ENCODE measurements at regions not wholly inside any gene's neighbourhood (a gene's known extent, or its start where the extent isn't known, plus 50 kb on each side); places are given as distances from the start of the nearest gene placed in this dataset.

DNA sequence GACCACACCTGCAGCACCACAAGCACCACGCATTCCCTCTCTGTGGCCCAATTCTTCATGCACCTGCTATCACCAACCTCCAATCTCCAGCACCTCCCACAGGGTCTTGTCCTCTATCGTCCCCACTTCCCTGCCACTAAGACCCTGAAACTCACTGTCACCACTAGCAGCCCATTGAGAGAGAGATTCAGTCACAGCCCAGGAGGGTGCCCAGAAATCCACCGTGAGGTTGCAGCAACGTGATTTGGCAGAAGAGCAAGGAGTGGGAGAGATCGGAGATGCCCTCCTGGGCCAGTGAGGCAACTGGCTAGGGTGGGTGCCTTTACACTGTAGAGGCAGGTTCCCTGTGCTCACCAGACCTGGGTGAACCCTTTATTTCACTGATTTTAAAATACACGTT, 90.1 kb downstream of the ANKRD60 start:
- no peak for TF ChIP-seq RFX5 (IDR thresholded peaks at IDR 0.05)
- no peak for TF ChIP-seq PHF8 (IDR thresholded peaks at IDR 0.05; ENCODE audit: borderline replicate concordance, low read depth)
- TF ChIP-seq JUN (IDR thresholded peaks at IDR 0.05): no peak
- no peak for TF ChIP-seq FOSB (CRISPR knock-in tag; IDR thresholded peaks at IDR 0.05)
- TF ChIP-seq, protein P1, sequence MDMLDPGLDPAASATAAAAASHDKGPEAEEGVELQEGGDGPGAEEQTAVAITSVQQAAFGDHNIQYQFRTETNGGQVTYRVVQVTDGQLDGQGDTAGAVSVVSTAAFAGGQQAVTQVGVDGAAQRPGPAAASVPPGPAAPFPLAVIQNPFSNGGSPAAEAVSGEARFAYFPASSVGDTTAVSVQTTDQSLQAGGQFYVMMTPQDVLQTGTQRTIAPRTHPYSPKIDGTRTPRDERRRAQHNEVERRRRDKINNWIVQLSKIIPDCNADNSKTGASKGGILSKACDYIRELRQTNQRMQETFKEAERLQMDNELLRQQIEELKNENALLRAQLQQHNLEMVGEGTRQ (IDR thresholded peaks at IDR 0.05): no peak
- no peak for TF ChIP-seq TP53 (CRISPR knock-in tag; IDR thresholded peaks at IDR 0.05)
- no peak for TF ChIP-seq ZSCAN20 (CRISPR knock-in tag; IDR thresholded peaks at IDR 0.05)
- no peak for TF ChIP-seq JUNB (IDR thresholded peaks at IDR 0.05)
- TF ChIP-seq, protein P2, sequence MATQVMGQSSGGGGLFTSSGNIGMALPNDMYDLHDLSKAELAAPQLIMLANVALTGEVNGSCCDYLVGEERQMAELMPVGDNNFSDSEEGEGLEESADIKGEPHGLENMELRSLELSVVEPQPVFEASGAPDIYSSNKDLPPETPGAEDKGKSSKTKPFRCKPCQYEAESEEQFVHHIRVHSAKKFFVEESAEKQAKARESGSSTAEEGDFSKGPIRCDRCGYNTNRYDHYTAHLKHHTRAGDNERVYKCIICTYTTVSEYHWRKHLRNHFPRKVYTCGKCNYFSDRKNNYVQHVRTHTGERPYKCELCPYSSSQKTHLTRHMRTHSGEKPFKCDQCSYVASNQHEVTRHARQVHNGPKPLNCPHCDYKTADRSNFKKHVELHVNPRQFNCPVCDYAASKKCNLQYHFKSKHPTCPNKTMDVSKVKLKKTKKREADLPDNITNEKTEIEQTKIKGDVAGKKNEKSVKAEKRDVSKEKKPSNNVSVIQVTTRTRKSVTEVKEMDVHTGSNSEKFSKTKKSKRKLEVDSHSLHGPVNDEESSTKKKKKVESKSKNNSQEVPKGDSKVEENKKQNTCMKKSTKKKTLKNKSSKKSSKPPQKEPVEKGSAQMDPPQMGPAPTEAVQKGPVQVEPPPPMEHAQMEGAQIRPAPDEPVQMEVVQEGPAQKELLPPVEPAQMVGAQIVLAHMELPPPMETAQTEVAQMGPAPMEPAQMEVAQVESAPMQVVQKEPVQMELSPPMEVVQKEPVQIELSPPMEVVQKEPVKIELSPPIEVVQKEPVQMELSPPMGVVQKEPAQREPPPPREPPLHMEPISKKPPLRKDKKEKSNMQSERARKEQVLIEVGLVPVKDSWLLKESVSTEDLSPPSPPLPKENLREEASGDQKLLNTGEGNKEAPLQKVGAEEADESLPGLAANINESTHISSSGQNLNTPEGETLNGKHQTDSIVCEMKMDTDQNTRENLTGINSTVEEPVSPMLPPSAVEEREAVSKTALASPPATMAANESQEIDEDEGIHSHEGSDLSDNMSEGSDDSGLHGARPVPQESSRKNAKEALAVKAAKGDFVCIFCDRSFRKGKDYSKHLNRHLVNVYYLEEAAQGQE (IDR thresholded peaks at IDR 0.05): no peak
- no peak for TF ChIP-seq KDM1A (IDR thresholded peaks at IDR 0.05; ENCODE audit: low read depth)
- TF ChIP-seq NR3C1 (IDR thresholded peaks at IDR 0.05): no peak
- TF ChIP-seq MAFK (IDR thresholded peaks at IDR 0.05; ENCODE audit: partially characterized antibody): no peak
- no peak for TF ChIP-seq EP300 (IDR thresholded peaks at IDR 0.05)
- ChIA-PET CTCF (no interaction called here), POLR2A (no interaction called here)
- ATAC-seq (no peak), FAIRE-seq (no peak), DNase-seq (ENCODE audit: low read depth in 1 of 2, low spot score in 1 of 2) (no peak)
- H3K4me2 ChIP-seq: no peak overlapping the region
- WGBS (ENCODE audit: missing lambda C conversion rate): 35% methylated on average over 3 of the region's 6 CpGs
- no peak overlapping the region for H3K27ac ChIP-seq
- H3K4me3 ChIP-seq: no peak overlapping the region
- no peaks in the 10 kb centered on the region for H3K9me3 ChIP-seq
- peaks cover 13% of the 10 kb centered on the region; the same call in 2 of the 3 replicates for H3K4me1 ChIP-seq

DNA sequence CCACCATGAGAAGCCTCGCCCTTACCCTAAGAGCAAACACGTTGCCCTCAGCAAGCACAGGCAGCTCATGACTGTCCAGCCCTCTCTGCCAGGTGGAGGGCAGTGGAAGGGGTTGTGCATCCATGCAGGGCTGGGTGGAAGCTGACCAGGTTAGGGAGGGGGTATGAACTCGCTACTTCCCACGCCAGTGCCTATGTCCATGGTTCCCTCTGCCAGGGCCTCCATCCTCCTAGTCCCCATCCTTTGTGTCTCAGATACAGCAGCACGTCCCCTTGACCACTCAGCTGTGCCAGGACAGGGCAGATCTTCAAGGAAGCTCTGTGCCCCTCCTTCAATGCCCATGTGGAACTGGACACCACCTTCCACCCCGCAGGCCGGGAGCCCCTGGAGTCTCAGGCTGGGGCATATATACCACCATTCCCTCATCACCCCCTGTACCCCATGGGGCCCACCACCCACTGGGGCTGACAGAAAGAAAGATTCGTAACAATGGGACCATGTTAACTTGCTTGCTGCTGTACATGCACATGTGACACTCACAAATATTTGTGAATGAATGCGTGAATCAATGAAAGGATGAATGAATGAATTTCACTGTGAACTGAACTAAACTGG, 90.7 kb downstream of the ANKRD60 start:
- no peak for FAIRE-seq
- WGBS (ENCODE audit: missing lambda C conversion rate): 54% methylated on average over 9 of the region's 9 CpGs
- ChIA-PET CTCF (no interaction called here), POLR2A (no interaction called here)
- no peak for TF ChIP-seq CEBPB (IDR thresholded peaks at IDR 0.05)
- TF ChIP-seq, protein P3, sequence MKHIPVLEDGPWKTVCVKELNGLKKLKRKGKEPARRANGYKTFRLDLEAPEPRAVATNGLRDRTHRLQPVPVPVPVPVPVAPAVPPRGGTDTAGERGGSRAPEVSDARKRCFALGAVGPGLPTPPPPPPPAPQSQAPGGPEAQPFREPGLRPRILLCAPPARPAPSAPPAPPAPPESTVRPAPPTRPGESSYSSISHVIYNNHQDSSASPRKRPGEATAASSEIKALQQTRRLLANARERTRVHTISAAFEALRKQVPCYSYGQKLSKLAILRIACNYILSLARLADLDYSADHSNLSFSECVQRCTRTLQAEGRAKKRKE (CRISPR knock-in tag; IDR thresholded peaks at IDR 0.05; ENCODE audit: low read depth): no peak
- TF ChIP-seq, protein P4, sequence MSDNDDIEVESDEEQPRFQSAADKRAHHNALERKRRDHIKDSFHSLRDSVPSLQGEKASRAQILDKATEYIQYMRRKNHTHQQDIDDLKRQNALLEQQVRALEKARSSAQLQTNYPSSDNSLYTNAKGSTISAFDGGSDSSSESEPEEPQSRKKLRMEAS (IDR thresholded peaks at IDR 0.05): no peak
- TF ChIP-seq BHLHE40 (IDR thresholded peaks at IDR 0.05; ENCODE audit: low read depth, low read length): no peak
- no peak for TF ChIP-seq HEYL (CRISPR knock-in tag; IDR thresholded peaks at IDR 0.05)
- TF ChIP-seq NPAS2 (CRISPR knock-in tag; IDR thresholded peaks at IDR 0.05; ENCODE audit: borderline replicate concordance): no peak
- TF ChIP-seq RCOR1 (IDR thresholded peaks at IDR 0.05; ENCODE audit: low read depth, low read length): no peak
- TF ChIP-seq MYC (IDR thresholded peaks at IDR 0.05; ENCODE audit: borderline replicate concordance, low read length): no peak
- TF ChIP-seq ZC3H11A (IDR thresholded peaks at IDR 0.05): no peak
- TF ChIP-seq, protein P1 (IDR thresholded peaks at IDR 0.05): no peak
- no peak for TF ChIP-seq FOXS1 (CRISPR knock-in tag; IDR thresholded peaks at IDR 0.05)
- Histone ChIP-seq H3K4me2 (no peak overlapping the region), H3K4me1 (peaks cover 16% of the 10 kb centered on the region; the same call in 2 of the 3 replicates), H3K4me3 (no peak overlapping the region), H3K27ac (no peak overlapping the region), H3K9me3 (no peaks in the 10 kb centered on the region)
- ATAC-seq: 0 out of 6 replicates have a peak, but pooled peaks of 1 of the 2 experiments have one; percentile 15
- no peak for DNase-seq (ENCODE audit: low read depth in 1 of 2, low spot score in 1 of 2)

Measured in A549 (cell line).